GM12878 (cell line): ENCODE measurements at regions not wholly inside any gene's neighbourhood (a gene's known extent, or its start where the extent isn't known, plus 50 kb on each side); places are given as distances from the start of the nearest gene placed in this dataset.

Experiments used
- ATAC-seq: fragments of 200-7000 bp; cut with Tn5 transposase; 3 replicates; pipeline ENCODE4 v1.9.1; 2020; ENCODE audit warnings: mild to moderate bottlenecking, moderate library complexity
- BruUV-seq: library from RNA; stranded (reverse); fragments of 400-500 nt; replicated peaks from 2 replicates; lab custom pipeline; 2021; lab: Mats Ljungman, UMichigan
- CTCF ChIA-PET: fragments of 300-600 bp; sonication (Branson Sonifier 250); formaldehyde crosslinking; extraction: SDS; loops from one replicate; lab custom pipeline; 2021; ENCODE audit warnings: inconsistent platforms; lab: Yijun Ruan, JAX
- POLR2A ChIA-PET: fragments of 350-600 bp; formaldehyde crosslinking; extraction: SDS; loops from one replicate; lab custom pipeline; 2021; ENCODE audit warnings: inconsistent platforms; lab: Charles Lee
- RAD21 ChIA-PET: fragments of 300-600 bp; sonication (Branson Sonifier 250); formaldehyde crosslinking; loops from one replicate; lab custom pipeline; 2023; ENCODE audit warnings: antibody characterized with exemption; ENCODE audit not compliant: unreplicated experiment; lab: Charles Lee
- SMC1A ChIA-PET: fragments of 300-600 bp; sonication (Branson Sonifier 250); formaldehyde crosslinking; loops from one replicate; lab custom pipeline; 2023; ENCODE audit not compliant: unreplicated experiment, uncharacterized antibody; lab: Charles Lee
- DNase-seq: peaks from one replicate; pipeline ENCODE4 v3.0.0-alpha.2; 2011; ENCODE audit warnings: low read depth, low spot score
- FAIRE-seq: peaks from 3 replicates; lab custom pipeline; 2011; peaks lifted over from hg19 to GRCh38; lab: Jason Lieb, UNC
- H2AFZ ChIP-seq: 2 replicates; pipeline ENCODE4 v1.6.0; 2011; ENCODE audit warnings: low read depth, low read length, control low read depth; ENCODE audit not compliant: control insufficient read depth
- H3K27ac ChIP-seq: 2 replicates; pipeline ENCODE4 v1.5.1; 2011; ENCODE audit warnings: control low read depth; ENCODE audit not compliant: control insufficient read depth, insufficient read depth
- H3K27me3 ChIP-seq, 2 experiments: replicated peaks in 1 of 2; 2 replicates each; pipeline versions ENCODE4 v1.6.0 to v1.6.1; 2011; ENCODE audit warnings: low read length in 1 of 2; ENCODE audit not compliant: control insufficient read depth in 2 of 2, insufficient read depth in 2 of 2
- H3K36me3 ChIP-seq, 2 experiments: 2 replicates each; pipeline ENCODE4 v1.5.1; 2011; ENCODE audit warnings: low read length in 1 of 2; ENCODE audit not compliant: control insufficient read depth in 2 of 2, insufficient read depth in 2 of 2
- H3K4me1 ChIP-seq: 2 replicates; pipeline ENCODE4 v1.6.1; 2011; ENCODE audit warnings: mild to moderate bottlenecking, low read length, moderate library complexity, mixed read lengths; ENCODE audit not compliant: control insufficient read depth, insufficient read depth
- H3K4me2 ChIP-seq: 2 replicates; pipeline ENCODE4 v1.6.0; 2011; ENCODE audit warnings: control low read depth; ENCODE audit not compliant: control insufficient read depth, insufficient read depth
- H3K4me3 ChIP-seq: fragments of 200-600 bp; sonication (generic); 2 replicates; pipeline ENCODE4 v1.5.1; 2016
- H3K79me2 ChIP-seq: 2 replicates; pipeline ENCODE4 v1.6.0; 2011; ENCODE audit warnings: low read length; ENCODE audit not compliant: control insufficient read depth, insufficient read depth
- H3K9ac ChIP-seq: 2 replicates; pipeline ENCODE4 v1.8.0; 2011; ENCODE audit warnings: low read length, control low read depth, mixed read lengths; ENCODE audit not compliant: control insufficient read depth, insufficient read depth
- H3K9me3 ChIP-seq: replicated peaks from 3 replicates; pipeline ENCODE4 v1.5.1; 2011; ENCODE audit warnings: mild to moderate bottlenecking, low read length; ENCODE audit not compliant: control insufficient read depth, insufficient read depth
- H4K20me1 ChIP-seq: 2 replicates; pipeline ENCODE4 v1.6.0; 2011; ENCODE audit not compliant: control insufficient read depth, insufficient read depth
- ATF2 ChIP-seq: IDR thresholded peaks from 2 replicates; pipeline ENCODE4 v1.6.1; 2012; ENCODE audit warnings: low read length, inconsistent platforms
- CHD4 ChIP-seq: fragments of 200-600 bp; sonication (generic); IDR thresholded peaks from 2 replicates; pipeline ENCODE4 v1.6.1; 2016; ENCODE audit warnings: mild to moderate bottlenecking
- E2F8 ChIP-seq: fragments of 450-650 bp; IDR thresholded peaks from 2 replicates; pipeline ENCODE4 v1.6.1; 2018; ENCODE audit warnings: mild to moderate bottlenecking, low read depth, moderate library complexity; ENCODE audit not compliant: partially characterized antibody
- EGR1 ChIP-seq, 2 experiments: IDR thresholded peaks; 1 replicate in 1 of 2; 2 replicates in 1 of 2; pipeline ENCODE4 v1.6.1; 2011 to 2012; ENCODE audit warnings: low read depth in 2 of 2, low read length in 2 of 2, borderline replicate concordance in 1 of 2, mild to moderate bottlenecking in 1 of 2, moderate library complexity in 1 of 2
- GABPA ChIP-seq: IDR thresholded peaks from 2 replicates; pipeline ENCODE4 v1.6.1; 2014; ENCODE audit warnings: antibody characterized with exemption, low read depth, mild to moderate bottlenecking, inconsistent platforms
- IKZF1 ChIP-seq: fragments of 450-650 bp; conservative IDR thresholded peaks from 2 replicates; pipeline ENCODE4 v1.6.1; 2017; ENCODE audit warnings: antibody characterized with exemption, mild to moderate bottlenecking
- NFYB ChIP-seq: IDR thresholded peaks from 2 replicates; pipeline ENCODE4 v1.6.1; 2011; ENCODE audit warnings: low read depth, mild to moderate bottlenecking, low read length, improper control_type of control experiment, moderate library complexity; ENCODE audit not compliant: insufficient read depth
- NRF1 ChIP-seq: conservative IDR thresholded peaks from 2 replicates; pipeline ENCODE4 v1.6.1; 2011; ENCODE audit warnings: mild to moderate bottlenecking, low read depth, low read length, improper control_type of control experiment
- PRDM15 ChIP-seq: fragments of 450-650 bp; formaldehyde crosslinking; IDR thresholded peaks from 2 replicates; pipeline ENCODE4 v1.4.0; 2020; ENCODE audit warnings: mild to moderate bottlenecking, moderate library complexity
- REST ChIP-seq: IDR thresholded peaks from 2 replicates; pipeline ENCODE4 v1.6.1; 2012; ENCODE audit warnings: mild to moderate bottlenecking, low read depth, low read length
- SMAD5 ChIP-seq: IDR thresholded peaks from 2 replicates; pipeline ENCODE4 v1.6.1; 2016; ENCODE audit warnings: antibody characterized with exemption, low read depth
- TCF3 ChIP-seq: IDR thresholded peaks from 2 replicates; pipeline ENCODE4 v1.6.1; 2012; ENCODE audit warnings: low read depth, mild to moderate bottlenecking, low read length, borderline replicate concordance; ENCODE audit not compliant: insufficient read depth
- WGBS: methylation state at CpG from one replicate; pipeline ENCODE4 v1.1.6; 2016; ENCODE audit warnings: low lambda C conversion rate; ENCODE audit not compliant: insufficient replicate concordance, insufficient coverage; ENCODE audit errors: missing lambda C conversion rate; 5-methylcytosine and 5-hydroxymethylcytosine counted together
- in situ Hi-C: fragments of 300-500 bp; cut with MboI; formaldehyde crosslinking; loops from 9 replicates; pipeline ENCODE4 v1.14.3; 2018; ENCODE audit warnings: mixed read lengths
- intact Hi-C: fragments of 100-400 bp; cut with micrococcal nuclease; formaldehyde crosslinking; loops from one replicate; pipeline ENCODE4 v1.14.2; 2022; ENCODE audit not compliant: unreplicated experiment

GRCh38 chr5:121693864-121694263 lies 157.8 kb upstream of the FTMT start:
- no peaks in the 10 kb centered on the region for H4K20me1 ChIP-seq
- no peaks in the 10 kb centered on the region for H3K27me3 ChIP-seq
- peak overlapping the region; percentile 28; the same call in 1 of the 2 replicates for H2AFZ ChIP-seq
- RAD21 ChIA-PET = no interaction called here
- CTCF ChIA-PET = no interaction called here
- ATAC-seq (peak; percentile 69), DNase-seq (no peak)
- POLR2A ChIA-PET = no interaction called here
- no peaks in the 10 kb centered on the region for H3K36me3 ChIP-seq
- H3K9ac ChIP-seq = no peak overlapping the region
- no peaks in the 10 kb centered on the region for H3K9me3 ChIP-seq
- no peaks in the 10 kb centered on the region for H3K4me1 ChIP-seq
- no peak overlapping the region for H3K4me3 ChIP-seq
- no peak for TF ChIP-seq CHD4
- TF ChIP-seq PRDM15 (CRISPR knock-in tag) = no peak
- no peak for TF ChIP-seq ATF2
- no peak for TF ChIP-seq REST
- TF ChIP-seq SMAD5 = no peak
- TF ChIP-seq TCF3 = no peak
- no peak for TF ChIP-seq NRF1
- no peak for TF ChIP-seq NFYB
- no peak for TF ChIP-seq GABPA
- no peak for TF ChIP-seq EGR1 (IDR thresholded peaks at IDR 0.05; ENCODE audit: borderline replicate concordance in 1 of 2, low read depth in 2 of 2, low read length in 2 of 2)
- TF ChIP-seq E2F8 = no peak
- TF ChIP-seq IKZF1 = no peak
- TF ChIP-seq, all 136 proteins: peak for 0
- H3K27ac ChIP-seq = no peak overlapping the region
- 4% methylated on average over 1 of the region's 1 CpG for WGBS
- intact Hi-C loops (no loop called here), in situ Hi-C loops (no loop called here)
- no peak overlapping the region for H3K4me2 ChIP-seq
- no peaks in the 10 kb centered on the region for H3K79me2 ChIP-seq
- FAIRE-seq = no peak
- BruUV-seq = no TSS peak
- SMC1A ChIA-PET = no interaction called here
